Neural progenitor cell (in vitro differentiated cells): ENCODE measurements at regions not wholly inside any gene's neighbourhood (a gene's known extent, or its start where the extent isn't known, plus 50 kb on each side); places are given as distances from the start of the nearest gene placed in this dataset.

ENCODE experiments used
- DNase-seq: peaks from one replicate; pipeline ENCODE4 v3.0.0-alpha.2; 2016; ENCODE audit warnings: low spot score
- H2AFZ ChIP-seq: fragments of 200-600 bp; sonication (generic); replicated peaks from 2 replicates; pipeline ENCODE4 v1.6.1; 2016; ENCODE audit warnings: antibody characterized with exemption
- H3F3A ChIP-seq: fragments of 200-600 bp; sonication (generic); 2 replicates; pipeline ENCODE4 v1.6.1; 2016; ENCODE audit warnings: antibody characterized with exemption, low read depth
- H3K27ac ChIP-seq: fragments of 200-600 bp; sonication (generic); 2 replicates; pipeline ENCODE4 v1.5.1; 2016; ENCODE audit warnings: mild to moderate bottlenecking
- H3K27me3 ChIP-seq: fragments of 200-600 bp; sonication (generic); 2 replicates; pipeline ENCODE4 v1.6.1; 2016; ENCODE audit warnings: mild to moderate bottlenecking, moderate library complexity
- H3K36me3 ChIP-seq: fragments of 200-600 bp; sonication (generic); 2 replicates; pipeline ENCODE4 v1.5.1; 2016
- H3K4me1 ChIP-seq: fragments of 200-600 bp; sonication (generic); 2 replicates; pipeline ENCODE4 v1.6.1; 2016; ENCODE audit warnings: mixed run types
- H3K4me2 ChIP-seq: fragments of 200-600 bp; sonication (generic); 2 replicates; pipeline ENCODE4 v1.6.1; 2016
- H3K4me3 ChIP-seq: fragments of 200-600 bp; sonication (generic); 2 replicates; pipeline ENCODE4 v1.5.1; 2016
- H3K79me2 ChIP-seq: fragments of 200-600 bp; sonication (generic); 2 replicates; pipeline ENCODE4 v1.6.1; 2016; ENCODE audit warnings: low read depth
- H3K9ac ChIP-seq: fragments of 200-600 bp; sonication (generic); 2 replicates; pipeline ENCODE4 v1.6.1; 2016
- H3K9me3 ChIP-seq: fragments of 200-600 bp; sonication (generic); 2 replicates; pipeline ENCODE4 v1.5.1; 2016; ENCODE audit warnings: low read depth
- H4K20me1 ChIP-seq: fragments of 200-600 bp; sonication (generic); 2 replicates; pipeline ENCODE4 v1.6.1; 2016; ENCODE audit warnings: low read depth
- H3K27ac Mint-ChIP-seq: 3 replicates; pipeline ENCODE4 v1.8.0; 2021; ENCODE audit warnings: mixed read lengths
- H3K27me3 Mint-ChIP-seq: 2 replicates; pipeline ENCODE4 v1.8.0; 2022; ENCODE audit warnings: low read depth, mild to moderate bottlenecking, inconsistent platforms, moderate library complexity, mixed read lengths; ENCODE audit not compliant: insufficient read depth
- H3K36me3 Mint-ChIP-seq: 3 replicates; pipeline ENCODE4 v1.8.0; 2021; ENCODE audit warnings: mixed read lengths
- H3K4me1 Mint-ChIP-seq: 3 replicates; pipeline ENCODE4 v1.8.0; 2021; ENCODE audit warnings: mixed read lengths
- H3K4me3 Mint-ChIP-seq: 3 replicates; pipeline ENCODE4 v1.8.0; 2021; ENCODE audit warnings: mild to moderate bottlenecking, moderate library complexity, mixed read lengths
- H3K9me3 Mint-ChIP-seq: 3 replicates; pipeline ENCODE4 v1.8.0; 2020; ENCODE audit warnings: mixed read lengths
- EZH2 ChIP-seq: fragments of 200-600 bp; sonication (generic); IDR thresholded peaks from 2 replicates; pipeline ENCODE4 v1.6.1; 2017; ENCODE audit warnings: antibody characterized with exemption, mild to moderate bottlenecking, moderate library complexity
- EZH2phosphoT487 ChIP-seq: fragments of 200-600 bp; sonication (generic); IDR thresholded peaks from 2 replicates; pipeline ENCODE4 v1.6.1; 2017; ENCODE audit warnings: antibody characterized with exemption
- TF ChIP-seq, protein P1 (sequence below): fragments of 200-600 bp; sonication (generic); IDR thresholded peaks from 2 replicates; pipeline ENCODE4 v1.5.1; 2017; ENCODE audit warnings: antibody characterized with exemption, mild to moderate bottlenecking

DNA sequence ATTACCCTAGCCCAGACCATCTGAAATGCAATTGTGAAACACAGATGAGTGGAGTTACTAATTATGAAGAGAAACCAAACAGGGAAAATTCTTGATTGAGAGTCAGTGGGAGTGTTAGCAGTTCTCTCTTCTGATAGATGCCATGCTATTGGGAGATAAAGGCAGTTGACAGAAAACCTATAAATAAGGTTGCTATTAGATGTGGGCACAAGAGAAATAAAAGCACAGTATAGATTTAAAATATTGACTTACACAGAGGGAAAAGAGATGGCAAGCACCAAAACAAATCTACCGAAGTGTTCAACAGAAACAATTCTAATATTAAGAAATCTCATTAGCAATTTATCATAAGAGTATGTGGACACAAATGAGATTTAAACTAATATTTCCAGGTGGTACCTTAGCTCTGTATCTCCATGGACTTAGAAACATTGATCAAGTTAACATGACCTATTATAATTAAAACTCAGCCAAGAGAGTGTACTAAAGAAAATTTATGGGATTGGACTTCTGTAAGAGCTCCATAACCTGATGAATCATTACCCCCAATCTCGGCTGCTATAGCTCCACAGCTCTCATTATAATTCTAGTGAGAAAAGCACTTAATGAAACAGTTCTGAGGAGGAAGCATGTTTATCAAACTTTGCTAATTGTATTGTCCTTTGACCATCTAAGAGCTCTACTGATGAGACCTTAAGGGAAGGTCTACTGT, 665.0 kb upstream of the RIOK2 start:
- Mint-ChIP-seq H3K36me3 (no peaks in the 10 kb centered on the region), H3K4me3 (no peak overlapping the region), H3K27ac (no peak overlapping the region), H3K9me3 (no peaks in the 10 kb centered on the region), H3K4me1 (peaks cover 5% of the 10 kb centered on the region), H3K27me3 (no peaks in the 10 kb centered on the region)
- H3K4me2 ChIP-seq, result no peak overlapping the region
- H3K4me3 ChIP-seq, result no peak overlapping the region
- H3K79me2 ChIP-seq, result no peaks in the 10 kb centered on the region
- H3K36me3 ChIP-seq, result no peaks in the 10 kb centered on the region
- no peak overlapping the region for H3K9ac ChIP-seq
- H3K9me3 ChIP-seq, result no peaks in the 10 kb centered on the region
- peaks cover 10% of the 10 kb centered on the region for H3K4me1 ChIP-seq
- no peak overlapping the region for H2AFZ ChIP-seq
- no peaks in the 10 kb centered on the region for H4K20me1 ChIP-seq
- TF ChIP-seq EZH2phosphoT487 (no peak), EZH2 (no peak)
- TF ChIP-seq, protein P1, sequence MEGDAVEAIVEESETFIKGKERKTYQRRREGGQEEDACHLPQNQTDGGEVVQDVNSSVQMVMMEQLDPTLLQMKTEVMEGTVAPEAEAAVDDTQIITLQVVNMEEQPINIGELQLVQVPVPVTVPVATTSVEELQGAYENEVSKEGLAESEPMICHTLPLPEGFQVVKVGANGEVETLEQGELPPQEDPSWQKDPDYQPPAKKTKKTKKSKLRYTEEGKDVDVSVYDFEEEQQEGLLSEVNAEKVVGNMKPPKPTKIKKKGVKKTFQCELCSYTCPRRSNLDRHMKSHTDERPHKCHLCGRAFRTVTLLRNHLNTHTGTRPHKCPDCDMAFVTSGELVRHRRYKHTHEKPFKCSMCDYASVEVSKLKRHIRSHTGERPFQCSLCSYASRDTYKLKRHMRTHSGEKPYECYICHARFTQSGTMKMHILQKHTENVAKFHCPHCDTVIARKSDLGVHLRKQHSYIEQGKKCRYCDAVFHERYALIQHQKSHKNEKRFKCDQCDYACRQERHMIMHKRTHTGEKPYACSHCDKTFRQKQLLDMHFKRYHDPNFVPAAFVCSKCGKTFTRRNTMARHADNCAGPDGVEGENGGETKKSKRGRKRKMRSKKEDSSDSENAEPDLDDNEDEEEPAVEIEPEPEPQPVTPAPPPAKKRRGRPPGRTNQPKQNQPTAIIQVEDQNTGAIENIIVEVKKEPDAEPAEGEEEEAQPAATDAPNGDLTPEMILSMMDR, result no peak
- no peaks in the 10 kb centered on the region for H3K27me3 ChIP-seq
- DNase-seq, result no peak
- no peak overlapping the region for H3K27ac ChIP-seq
- H3F3A ChIP-seq, result no peaks in the 10 kb centered on the region

GRCh38 chr5:97851036-97851435, 668.0 kb upstream of the RIOK2 start:
- Histone ChIP-seq H3K4me2 (peak overlapping the region; percentile 26), H3K9ac (no peak overlapping the region), H3K4me3 (no peak overlapping the region), H2AFZ (no peak overlapping the region), H3K36me3 (no peaks in the 10 kb centered on the region), H3K4me1 (peaks cover 10% of the 10 kb centered on the region), H3K79me2 (no peaks in the 10 kb centered on the region), H3K27ac (no peak overlapping the region), H3F3A (no peaks in the 10 kb centered on the region), H3K9me3 (no peaks in the 10 kb centered on the region), H3K27me3 (no peaks in the 10 kb centered on the region), H4K20me1 (no peaks in the 10 kb centered on the region)
- no peak overlapping the region for H3K27ac Mint-ChIP-seq
- no peaks in the 10 kb centered on the region for H3K36me3 Mint-ChIP-seq
- H3K9me3 Mint-ChIP-seq, result no peaks in the 10 kb centered on the region
- H3K4me1 Mint-ChIP-seq, result peaks cover 5% of the 10 kb centered on the region
- no peak for DNase-seq
- H3K4me3 Mint-ChIP-seq, result no peak overlapping the region
- H3K27me3 Mint-ChIP-seq, result no peaks in the 10 kb centered on the region
- TF ChIP-seq EZH2phosphoT487 (no peak), EZH2 (no peak)
- TF ChIP-seq, protein P1, result no peak

DNA sequence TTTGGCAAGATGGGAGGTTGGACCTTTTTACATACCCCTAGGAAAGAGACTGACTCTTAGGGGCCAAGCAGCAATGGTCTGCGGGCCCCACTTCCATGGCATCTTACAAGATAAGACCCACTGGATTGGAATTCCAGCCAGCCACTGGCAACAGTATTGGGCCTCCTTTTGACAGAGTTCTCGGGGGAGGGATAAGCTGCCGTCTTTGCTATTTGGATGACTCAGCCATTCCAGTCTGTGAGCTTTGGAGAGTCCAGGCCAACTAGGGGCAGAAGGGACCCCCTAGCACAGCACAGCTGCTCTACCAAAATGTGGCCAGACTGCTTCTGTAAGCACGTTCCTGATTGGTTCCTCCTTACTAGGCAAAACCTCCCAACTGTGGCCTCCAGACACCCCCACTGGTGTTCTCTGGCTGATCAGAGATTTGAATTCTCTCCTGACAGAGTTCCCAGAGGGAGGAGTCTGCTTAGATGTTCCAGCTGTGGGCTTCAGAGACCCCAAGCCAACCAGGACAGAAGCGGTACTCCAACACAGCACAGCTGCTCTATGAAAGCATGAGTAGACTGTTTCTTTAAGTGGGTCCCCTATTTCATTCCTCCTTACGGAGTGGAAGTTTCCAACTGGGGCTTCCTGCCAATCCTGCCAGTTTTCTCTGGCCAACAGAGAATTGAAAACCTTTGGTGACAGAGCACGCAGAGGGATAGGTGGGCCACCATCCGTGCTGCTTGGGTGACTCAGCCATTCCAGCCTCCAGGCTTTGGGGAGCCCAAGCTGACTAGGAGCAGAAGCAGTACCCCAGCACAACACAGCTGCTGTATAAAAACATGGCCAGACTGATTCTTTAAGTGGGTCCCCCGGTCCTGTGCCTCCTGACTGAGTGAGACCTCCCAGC, 672.1 kb upstream of the RIOK2 start:
- H3K4me1 ChIP-seq, result peaks cover 10% of the 10 kb centered on the region
- Mint-ChIP-seq H3K36me3 (no peaks in the 10 kb centered on the region), H3K4me1 (peaks cover 5% of the 10 kb centered on the region), H3K9me3 (peaks cover 4% of the 10 kb centered on the region), H3K27ac (no peak overlapping the region), H3K4me3 (no peak overlapping the region), H3K27me3 (no peaks in the 10 kb centered on the region)
- H3K4me2 ChIP-seq, result no peak overlapping the region
- H3K79me2 ChIP-seq, result no peaks in the 10 kb centered on the region
- no peak overlapping the region for H3K9ac ChIP-seq
- no peaks in the 10 kb centered on the region for H4K20me1 ChIP-seq
- TF ChIP-seq, protein P1, result no peak
- TF ChIP-seq EZH2phosphoT487, result no peak
- TF ChIP-seq EZH2, result no peak
- no peaks in the 10 kb centered on the region for H3F3A ChIP-seq
- DNase-seq, result peak; percentile 6
- no peaks in the 10 kb centered on the region for H3K27me3 ChIP-seq
- peak overlapping the region; percentile 36 for H2AFZ ChIP-seq
- H3K27ac ChIP-seq, result no peak overlapping the region
- no peaks in the 10 kb centered on the region for H3K9me3 ChIP-seq
- no peak overlapping the region for H3K4me3 ChIP-seq
- no peaks in the 10 kb centered on the region for H3K36me3 ChIP-seq
